D721Med (cell line): ENCODE measurements at regions not wholly inside any gene's neighbourhood (a gene's known extent, or its start where the extent isn't known, plus 50 kb on each side); places are given as distances from the start of the nearest gene placed in this dataset.

ENCODE experiments used
- DNase-seq: peaks from one replicate; pipeline ENCODE4 v3.0.0; 2011; ENCODE audit warnings: low spot score; ENCODE audit not compliant: insufficient read length
- FAIRE-seq: peaks from 2 replicates; lab custom pipeline; 2011; peaks lifted over from hg19 to GRCh38; lab: Jason Lieb, UNC
- TF ChIP-seq, protein P1 (sequence below): IDR thresholded peaks from 2 replicates; pipeline ENCODE4 v1.5.1; 2012; ENCODE audit warnings: mild to moderate bottlenecking, control low read depth; ENCODE audit not compliant: insufficient read depth; ENCODE audit errors: missing control alignments

DNA sequence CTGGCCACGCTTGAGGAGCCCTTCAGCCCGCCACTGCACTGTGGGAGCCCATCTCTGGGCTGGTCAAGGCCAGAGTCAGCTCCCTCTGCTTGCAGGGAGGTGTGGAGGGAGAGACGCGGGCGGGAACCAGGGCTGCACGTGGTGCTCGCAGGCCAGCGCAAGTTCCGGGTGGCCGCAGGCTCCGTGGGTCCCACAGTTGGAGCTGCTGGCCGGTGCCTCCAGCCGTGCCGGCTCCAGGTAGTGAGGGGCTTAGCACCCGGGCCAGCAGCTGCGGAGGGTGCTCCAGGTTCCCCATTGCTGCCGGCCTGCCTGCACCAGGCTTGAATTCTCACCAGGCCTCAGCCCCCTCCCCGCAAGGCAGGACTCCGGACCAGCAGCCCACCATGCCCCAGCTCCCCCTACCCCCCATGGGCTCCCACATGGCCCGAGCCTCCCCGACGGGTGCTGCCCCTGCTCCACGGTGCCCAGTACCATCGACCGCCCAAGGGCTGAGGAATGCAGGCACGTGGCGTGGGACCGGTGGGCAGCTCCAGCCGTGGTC is 192.8 kb upstream of the IZUMO3 start:
- no peak for DNase-seq
- no peak for FAIRE-seq
- TF ChIP-seq, protein P1, sequence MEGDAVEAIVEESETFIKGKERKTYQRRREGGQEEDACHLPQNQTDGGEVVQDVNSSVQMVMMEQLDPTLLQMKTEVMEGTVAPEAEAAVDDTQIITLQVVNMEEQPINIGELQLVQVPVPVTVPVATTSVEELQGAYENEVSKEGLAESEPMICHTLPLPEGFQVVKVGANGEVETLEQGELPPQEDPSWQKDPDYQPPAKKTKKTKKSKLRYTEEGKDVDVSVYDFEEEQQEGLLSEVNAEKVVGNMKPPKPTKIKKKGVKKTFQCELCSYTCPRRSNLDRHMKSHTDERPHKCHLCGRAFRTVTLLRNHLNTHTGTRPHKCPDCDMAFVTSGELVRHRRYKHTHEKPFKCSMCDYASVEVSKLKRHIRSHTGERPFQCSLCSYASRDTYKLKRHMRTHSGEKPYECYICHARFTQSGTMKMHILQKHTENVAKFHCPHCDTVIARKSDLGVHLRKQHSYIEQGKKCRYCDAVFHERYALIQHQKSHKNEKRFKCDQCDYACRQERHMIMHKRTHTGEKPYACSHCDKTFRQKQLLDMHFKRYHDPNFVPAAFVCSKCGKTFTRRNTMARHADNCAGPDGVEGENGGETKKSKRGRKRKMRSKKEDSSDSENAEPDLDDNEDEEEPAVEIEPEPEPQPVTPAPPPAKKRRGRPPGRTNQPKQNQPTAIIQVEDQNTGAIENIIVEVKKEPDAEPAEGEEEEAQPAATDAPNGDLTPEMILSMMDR, result no peak

DNA sequence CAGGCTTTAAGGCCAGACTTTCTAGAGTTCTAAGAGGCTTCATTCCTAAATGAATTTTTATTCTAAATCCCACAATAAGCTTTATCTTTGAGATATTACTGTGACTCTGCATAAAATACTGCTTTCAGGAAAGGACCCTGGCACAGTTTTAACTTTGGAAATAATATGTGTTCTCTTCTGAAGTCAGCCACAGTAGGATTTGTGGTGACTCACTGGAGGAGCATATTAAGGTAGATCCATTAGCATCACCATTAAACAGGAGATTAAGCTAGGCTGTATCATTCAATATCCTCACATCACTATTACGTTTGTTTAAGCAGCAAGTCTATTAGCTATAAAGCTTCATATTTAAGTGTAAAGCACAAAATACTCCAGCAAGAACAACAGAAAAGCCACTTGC is 186.1 kb upstream of the IZUMO3 start:
- no peak for DNase-seq
- no peak for FAIRE-seq
- TF ChIP-seq, protein P1, result no peak

DNA sequence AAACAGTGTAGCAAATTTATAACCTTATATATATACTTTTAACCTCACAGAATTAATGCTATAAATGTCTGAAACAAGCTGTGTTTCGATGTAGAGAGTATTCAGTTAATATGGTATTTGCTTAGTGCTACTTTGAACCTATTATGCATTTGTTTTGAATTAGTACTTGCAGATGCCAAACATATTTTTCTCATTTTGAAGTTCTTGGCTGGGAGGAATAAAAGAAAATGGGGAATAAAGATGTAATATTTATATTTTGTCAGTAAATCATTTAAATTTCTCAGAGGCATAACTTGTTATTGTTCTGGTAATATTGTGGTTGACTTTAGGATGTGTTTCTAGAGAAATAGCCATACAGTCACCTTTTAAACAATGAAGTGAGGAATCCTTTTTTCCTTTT is 175.9 kb upstream of the IZUMO3 start:
- FAIRE-seq, result no peak
- DNase-seq, result no peak
- TF ChIP-seq, protein P1, result no peak

DNA sequence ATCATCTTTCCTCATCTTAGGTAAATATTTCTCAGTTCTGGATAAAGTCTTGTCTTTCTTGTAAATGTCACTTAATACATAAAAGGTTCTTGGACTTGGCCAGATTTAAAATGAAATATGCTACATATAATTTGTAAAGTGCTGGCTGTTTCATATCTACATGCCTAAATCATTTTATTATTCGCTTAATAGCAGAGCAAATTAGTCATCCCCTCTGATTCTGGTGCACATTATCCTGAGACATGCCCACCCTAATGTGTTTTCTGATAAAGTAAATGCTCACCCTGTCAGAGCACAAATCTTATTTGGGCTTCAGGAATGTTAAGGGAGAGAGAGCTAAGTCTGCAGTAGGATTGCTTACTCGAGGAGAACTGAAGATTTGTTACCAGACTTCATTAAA is 166.5 kb upstream of the IZUMO3 start:
- FAIRE-seq (no peak), DNase-seq (no peak)
- TF ChIP-seq, protein P1, result no peak

DNA sequence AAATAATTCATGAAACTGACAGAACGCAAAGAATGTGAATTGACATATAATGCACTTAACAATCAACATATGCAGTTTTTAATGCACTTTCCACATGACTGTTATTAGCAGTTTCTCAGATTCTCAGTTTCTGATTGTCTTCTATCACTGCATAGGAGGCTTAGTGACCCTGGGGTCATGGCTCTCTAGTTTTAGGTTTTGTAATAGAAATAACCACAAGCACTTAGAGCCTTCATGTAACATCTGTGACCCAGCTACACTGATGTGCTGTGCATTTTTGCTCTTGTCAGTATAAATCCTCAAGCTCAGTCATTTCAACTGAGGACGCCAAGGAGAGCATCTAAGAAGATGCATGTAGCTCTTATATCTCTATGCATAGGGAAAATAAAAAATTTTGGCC is 163.1 kb upstream of the IZUMO3 start:
- FAIRE-seq (no peak), DNase-seq (no peak)
- TF ChIP-seq, protein P1, result no peak

DNA sequence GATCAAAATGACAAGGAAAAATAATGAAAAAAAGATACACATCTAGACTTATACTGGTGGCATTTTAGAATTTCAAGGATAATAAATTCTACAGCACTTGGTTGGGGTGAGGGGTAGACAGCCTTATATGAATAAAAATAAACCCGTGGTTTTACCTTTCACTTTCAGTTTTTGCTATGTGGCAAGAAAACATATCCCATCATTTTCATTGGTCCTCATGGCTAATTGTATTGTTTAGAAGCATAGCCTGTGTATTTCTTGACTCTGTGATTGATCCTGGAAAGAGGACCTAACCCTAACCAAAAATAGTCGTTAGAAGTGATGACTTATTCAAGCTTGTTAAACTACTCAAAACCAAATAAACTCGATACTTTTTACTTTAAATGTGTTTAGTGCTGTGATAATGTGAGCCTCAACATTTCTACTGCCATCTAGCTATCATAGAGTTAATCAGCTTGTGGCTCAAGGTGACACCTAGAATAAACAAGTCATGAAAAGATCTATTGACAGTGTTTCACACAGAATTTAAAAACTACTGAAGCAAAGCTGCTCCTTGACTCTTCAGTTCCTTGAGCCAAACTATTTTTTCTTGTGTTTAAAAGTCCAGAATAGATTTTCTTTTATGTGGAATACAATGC is 153.3 kb upstream of the IZUMO3 start:
- FAIRE-seq, result no peak
- TF ChIP-seq, protein P1, result peak; percentile 4
- no peak for DNase-seq

DNA sequence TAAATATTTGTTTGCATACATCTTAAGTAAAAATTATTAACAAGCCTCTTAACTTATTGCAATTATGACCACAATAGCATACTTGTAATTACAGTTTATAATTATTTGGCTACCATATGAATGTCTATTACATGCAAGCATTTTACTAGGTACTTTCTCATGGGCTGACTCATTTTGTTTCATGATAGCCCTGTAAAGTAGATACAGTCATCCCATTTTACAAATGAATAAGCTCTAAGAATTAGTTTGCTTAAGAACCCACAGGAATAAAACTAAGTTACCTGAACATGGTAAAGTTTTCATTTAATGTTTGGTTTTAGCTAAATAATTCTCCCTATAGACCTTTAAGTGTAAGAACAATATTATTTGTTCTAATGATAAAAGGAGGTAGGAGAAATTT is 126.6 kb upstream of the IZUMO3 start:
- FAIRE-seq, result no peak
- TF ChIP-seq, protein P1, result no peak
- no peak for DNase-seq
